Retinal pigment epithelial cell (primary cell): ENCODE measurements at regions not wholly inside any gene's neighbourhood (a gene's known extent, or its start where the extent isn't known, plus 50 kb on each side); places are given as distances from the start of the nearest gene placed in this dataset.

Experiments used
- DNase-seq: peaks from one replicate; pipeline ENCODE4 v3.0.0-alpha.2; 2010; ENCODE audit warnings: low read depth
- H3K4me3 ChIP-seq: 2 replicates; pipeline ENCODE4 v1.5.1; 2011; ENCODE audit warnings: mild to moderate bottlenecking, low read length, control low read depth, moderate library complexity
- TF ChIP-seq, protein P1 (sequence below): conservative IDR thresholded peaks from 2 replicates; pipeline ENCODE4 v1.5.1; 2011; ENCODE audit warnings: low read depth, low read length, control low read depth, inconsistent platforms

DNA sequence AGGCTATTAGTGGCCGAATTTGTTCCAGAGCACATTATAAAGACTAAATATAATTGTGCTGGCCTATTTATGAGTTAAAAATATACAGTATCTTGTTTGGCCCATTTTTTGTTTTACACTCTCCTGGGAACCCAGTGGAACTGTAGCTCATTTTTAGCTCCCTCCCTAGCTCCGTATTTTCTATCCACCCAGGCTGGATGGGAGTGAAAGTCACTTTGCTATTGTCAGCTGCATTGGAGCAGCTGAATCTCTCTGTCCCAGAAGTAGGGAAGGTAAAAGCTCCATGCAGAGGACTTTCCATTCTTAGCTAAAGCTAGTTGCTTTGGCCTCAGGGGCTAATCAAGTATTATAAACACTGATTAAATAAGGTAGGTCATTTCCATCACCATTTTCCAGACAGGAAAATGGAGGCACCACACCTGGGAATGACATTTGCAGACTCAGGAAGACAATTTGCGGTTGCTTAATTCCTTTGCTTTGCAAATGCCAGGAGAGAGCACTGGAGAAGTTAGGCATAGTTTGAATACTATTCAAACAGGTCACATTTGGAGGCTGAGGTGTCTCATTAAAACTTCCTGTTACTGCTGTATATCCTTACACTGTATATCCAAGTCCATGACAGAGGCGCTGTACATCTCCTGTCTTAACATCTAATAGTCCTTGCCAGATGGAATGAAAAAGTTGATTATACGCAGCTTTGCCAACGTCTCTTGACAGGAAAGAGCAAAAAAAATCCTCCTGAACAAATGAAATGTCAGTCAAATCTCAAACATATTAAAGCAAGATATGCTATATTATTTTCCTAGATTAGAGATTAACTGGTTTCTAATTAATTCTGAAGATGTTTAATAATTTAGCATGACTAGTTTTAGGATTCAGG lies 338.1 kb upstream of the KIRREL3 start:
- no peak for DNase-seq
- TF ChIP-seq, protein P1, sequence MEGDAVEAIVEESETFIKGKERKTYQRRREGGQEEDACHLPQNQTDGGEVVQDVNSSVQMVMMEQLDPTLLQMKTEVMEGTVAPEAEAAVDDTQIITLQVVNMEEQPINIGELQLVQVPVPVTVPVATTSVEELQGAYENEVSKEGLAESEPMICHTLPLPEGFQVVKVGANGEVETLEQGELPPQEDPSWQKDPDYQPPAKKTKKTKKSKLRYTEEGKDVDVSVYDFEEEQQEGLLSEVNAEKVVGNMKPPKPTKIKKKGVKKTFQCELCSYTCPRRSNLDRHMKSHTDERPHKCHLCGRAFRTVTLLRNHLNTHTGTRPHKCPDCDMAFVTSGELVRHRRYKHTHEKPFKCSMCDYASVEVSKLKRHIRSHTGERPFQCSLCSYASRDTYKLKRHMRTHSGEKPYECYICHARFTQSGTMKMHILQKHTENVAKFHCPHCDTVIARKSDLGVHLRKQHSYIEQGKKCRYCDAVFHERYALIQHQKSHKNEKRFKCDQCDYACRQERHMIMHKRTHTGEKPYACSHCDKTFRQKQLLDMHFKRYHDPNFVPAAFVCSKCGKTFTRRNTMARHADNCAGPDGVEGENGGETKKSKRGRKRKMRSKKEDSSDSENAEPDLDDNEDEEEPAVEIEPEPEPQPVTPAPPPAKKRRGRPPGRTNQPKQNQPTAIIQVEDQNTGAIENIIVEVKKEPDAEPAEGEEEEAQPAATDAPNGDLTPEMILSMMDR = no peak
- no peak overlapping the region for H3K4me3 ChIP-seq

DNA sequence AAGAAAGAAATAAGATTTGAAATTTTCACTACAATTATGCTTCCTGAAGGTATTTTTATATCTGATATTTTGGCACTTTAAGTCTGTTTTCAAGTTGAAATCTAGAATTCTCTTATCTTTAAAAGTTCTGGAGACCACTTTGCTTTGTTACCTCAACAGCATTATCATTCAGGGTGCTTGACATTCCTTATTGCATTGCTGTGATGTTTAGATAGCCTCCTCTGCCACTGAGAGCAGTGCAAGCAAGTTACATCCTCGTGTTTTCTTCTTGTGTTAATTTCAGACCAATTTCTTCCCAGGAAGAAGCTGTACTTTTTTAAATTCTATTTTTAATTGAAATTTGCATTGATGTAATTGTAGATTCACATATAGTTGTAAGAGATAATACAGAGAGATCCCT lies 333.9 kb upstream of the KIRREL3 start:
- H3K4me3 ChIP-seq = no peak overlapping the region
- no peak for DNase-seq
- TF ChIP-seq, protein P1 = no peak

DNA sequence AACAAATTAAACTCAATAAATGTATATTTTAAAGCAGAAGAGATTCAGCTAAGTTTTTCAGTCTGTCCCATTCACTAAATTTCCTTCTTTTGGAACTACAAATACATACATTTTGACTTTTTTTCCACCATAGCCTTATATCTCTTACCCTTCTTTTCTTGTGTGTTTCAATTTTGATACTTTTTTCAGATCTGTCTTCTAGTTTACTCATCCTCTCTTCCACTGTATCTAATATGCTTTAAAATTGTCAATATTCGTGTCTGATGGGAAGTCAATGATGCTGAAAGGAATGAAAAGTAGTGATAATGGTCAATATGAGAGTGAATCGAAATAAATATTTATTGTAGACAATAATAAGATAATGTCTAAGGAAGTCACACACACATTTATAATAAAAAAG lies 332.3 kb upstream of the KIRREL3 start:
- TF ChIP-seq, protein P1 = no peak
- no peak overlapping the region for H3K4me3 ChIP-seq
- DNase-seq = no peak

DNA sequence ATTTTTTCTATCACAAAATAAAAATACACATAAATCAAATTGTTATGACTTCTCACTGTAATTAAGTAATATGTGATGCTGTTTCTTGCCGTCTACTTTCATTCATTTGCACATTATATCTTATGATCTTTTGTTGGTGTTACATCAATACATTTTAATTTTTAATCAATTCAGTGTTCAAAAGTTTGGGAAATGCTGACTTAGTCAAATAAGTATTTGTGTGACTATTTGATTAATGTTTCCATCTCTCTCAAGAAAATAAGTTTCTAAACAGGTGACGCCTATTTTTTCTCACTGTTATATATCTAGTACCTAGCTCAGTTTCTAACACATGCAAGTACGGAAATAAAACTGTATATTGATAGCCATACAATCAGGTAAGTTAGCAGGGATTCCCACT lies 329.5 kb upstream of the KIRREL3 start:
- TF ChIP-seq, protein P1 = no peak
- no peak for DNase-seq
- H3K4me3 ChIP-seq = no peak overlapping the region

DNA sequence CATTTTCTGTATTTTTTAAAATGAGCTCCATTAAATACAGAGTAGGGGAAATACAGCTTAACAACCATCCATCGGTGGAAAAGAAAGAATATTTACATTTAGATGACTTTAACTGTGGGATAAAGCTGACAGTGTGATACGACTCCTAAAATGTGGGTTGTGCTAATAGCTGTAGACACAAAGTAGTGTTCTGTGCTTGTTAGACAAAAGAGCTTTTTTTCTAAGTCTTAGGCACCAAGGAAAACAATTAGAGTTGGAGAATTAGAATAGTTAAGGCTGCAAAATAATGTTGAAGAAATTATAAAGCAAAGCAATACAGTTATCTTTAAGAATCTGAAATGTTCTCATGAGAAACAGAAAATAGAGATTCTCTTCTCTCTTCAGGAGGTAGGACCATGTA lies 307.7 kb upstream of the KIRREL3 start:
- TF ChIP-seq, protein P1 = no peak
- no peak for DNase-seq
- H3K4me3 ChIP-seq = no peak overlapping the region

DNA sequence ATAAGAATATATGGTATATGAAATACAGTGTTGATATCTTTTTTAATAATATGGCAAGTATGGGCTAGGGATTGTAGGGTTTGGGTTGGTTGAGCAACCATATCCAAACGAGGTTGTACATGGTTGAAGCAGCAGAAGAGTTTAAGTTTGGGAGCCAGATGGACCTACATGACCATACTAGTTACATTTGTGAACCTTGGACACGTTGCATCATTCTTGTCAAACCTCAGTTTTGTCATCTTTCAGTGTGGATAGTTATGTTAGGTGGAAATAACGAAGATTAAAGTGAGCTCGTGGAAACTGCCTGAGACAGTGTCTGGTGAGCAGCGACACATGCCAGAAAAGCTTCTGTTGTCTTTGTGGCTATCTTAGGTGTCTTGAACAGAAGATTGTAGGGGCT lies 307.1 kb upstream of the KIRREL3 start:
- DNase-seq = no peak
- TF ChIP-seq, protein P1 = no peak
- no peak overlapping the region for H3K4me3 ChIP-seq

DNA sequence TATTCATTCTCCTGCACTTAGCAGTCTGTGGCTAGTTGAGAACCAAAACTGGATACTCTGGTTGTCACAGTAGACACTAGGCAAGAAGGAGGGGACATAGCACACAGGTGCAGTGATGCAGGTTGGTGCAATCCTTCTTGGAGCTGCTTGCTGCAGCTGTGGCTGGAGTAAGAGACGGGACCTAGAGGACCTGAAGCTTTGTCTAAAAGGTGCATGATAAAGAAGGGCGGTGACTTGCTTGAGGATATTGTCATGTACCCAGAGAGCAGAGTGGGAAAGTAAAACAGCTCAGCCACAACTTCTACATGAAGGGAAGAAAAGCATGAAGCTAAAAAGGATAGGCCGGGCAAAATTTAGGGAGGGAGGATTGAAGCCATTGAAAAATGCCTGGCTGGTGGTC lies 304.1 kb upstream of the KIRREL3 start:
- H3K4me3 ChIP-seq = no peak overlapping the region
- TF ChIP-seq, protein P1 = no peak
- DNase-seq = no peak
